ENCODE measurements at regions not wholly inside any gene's neighbourhood (a gene's known extent, or its start where the extent isn't known, plus 50 kb on each side); places are given as distances from the start of the nearest gene placed in this dataset.

DNA sequence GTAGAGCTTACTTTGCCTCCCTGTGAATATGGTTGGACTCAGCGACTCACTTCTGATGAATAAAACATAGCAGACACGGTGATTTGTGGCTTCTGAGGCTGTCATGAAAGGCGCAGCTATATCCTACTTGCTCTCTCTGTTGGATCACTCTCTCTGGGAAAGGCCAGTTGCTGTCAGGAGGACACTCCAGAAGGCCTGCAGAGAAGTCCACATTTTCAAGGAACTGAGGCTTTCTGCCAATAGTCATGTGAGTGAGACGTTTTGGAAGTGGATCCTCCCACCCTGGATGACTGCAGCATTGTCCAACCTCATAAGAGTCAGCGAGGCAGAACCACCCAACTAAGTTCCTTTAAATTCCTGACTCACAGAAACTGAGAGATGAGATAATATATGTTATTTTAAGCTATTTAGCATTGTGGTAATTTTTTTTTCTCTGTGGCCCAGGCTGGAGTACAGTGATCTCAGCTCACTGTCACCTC is 156.0 kb upstream of the MAST4 start (continued):
- TF ChIP-seq BACH1 (IDR thresholded peaks at IDR 0.05; ENCODE audit: low read length), result no peak

DNA sequence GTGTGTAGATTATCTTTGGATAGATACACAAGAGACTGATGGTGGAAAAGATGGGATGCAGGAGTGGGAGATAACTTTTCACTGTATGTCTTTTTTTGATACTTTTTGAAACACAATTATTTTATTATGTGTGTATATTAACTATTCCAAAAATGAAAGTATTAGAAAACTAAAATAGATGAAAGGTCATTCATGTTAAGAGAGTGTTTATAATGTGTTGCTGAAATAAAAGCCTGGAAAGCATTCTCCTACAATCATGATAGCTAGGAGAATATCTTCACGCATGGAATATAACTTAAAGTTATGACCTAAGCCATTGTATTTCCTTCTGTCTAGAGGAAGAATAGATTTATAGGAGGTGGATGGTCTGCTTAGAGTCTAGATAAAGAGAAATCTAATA is 154.8 kb upstream of the MAST4 start:
- Histone ChIP-seq H3K79me1 (ENCODE audit: low read depth, low read length) (no peaks in the 10 kb centered on the region), H2BK12ac (ENCODE audit: low read depth, low read length) (no peak overlapping the region), H3K4me2 (ENCODE audit: insufficient read depth in 1 of 2, low read depth in 2 of 2, low read length in 2 of 2) (no peak overlapping the region), H3K9me3 (ENCODE audit: insufficient read depth in 2 of 2, low read depth in 1 of 2, low read length in 1 of 2) (no peaks in the 10 kb centered on the region), H3K56ac (replicated peaks; ENCODE audit: insufficient read length, low read depth, low read length) (no peak overlapping the region), H3K23ac (ENCODE audit: insufficient read length) (no peak overlapping the region), H3K4me1 (replicated peaks in 1 of 4; ENCODE audit: control insufficient read depth in 3 of 4, insufficient read depth in 4 of 4, low read length in 3 of 4) (no peaks in the 10 kb centered on the region), H2BK5ac (ENCODE audit: low read depth, low read length) (no peak overlapping the region), H4K5ac (ENCODE audit: insufficient read length, low read depth, low read length) (no peak overlapping the region), H2BK15ac (ENCODE audit: low read length) (no peak overlapping the region), H3K27me3 (replicated peaks in 1 of 4; ENCODE audit: control insufficient read depth in 3 of 4, extremely low read depth in 1 of 4, insufficient read depth in 3 of 4, low read length in 3 of 4) (no peaks in the 10 kb centered on the region), H3K27ac (ENCODE audit: low read depth, low read length) (no peak overlapping the region), H3K4me3 (ENCODE audit: extremely low read depth in 1 of 4, insufficient read depth in 2 of 4, low read depth in 3 of 4, low read length in 4 of 4) (no peak overlapping the region), H3K23me2 (ENCODE audit: low read depth, low read length) (no peaks in the 10 kb centered on the region), H4K8ac (ENCODE audit: extremely low read depth, insufficient read depth, low read length) (no peak overlapping the region), H2AK5ac (ENCODE audit: low read depth, low read length) (no peak overlapping the region), H2BK20ac (ENCODE audit: low read length) (no peak overlapping the region), H3K79me2 (ENCODE audit: control insufficient read depth in 1 of 2, insufficient read depth in 2 of 2, low read length in 2 of 2) (no peaks in the 10 kb centered on the region), H3K14ac (ENCODE audit: insufficient read length) (no peak overlapping the region), H2AFZ (ENCODE audit: low read length) (no peak overlapping the region), H3K9ac (replicated peaks in 1 of 4; ENCODE audit: extremely low read depth in 1 of 4, low read depth in 3 of 4, low read length in 3 of 4) (no peak overlapping the region), H3K18ac (ENCODE audit: extremely low read depth, low read length) (no peak overlapping the region), H4K20me1 (replicated peaks in 1 of 2; ENCODE audit: control insufficient read depth in 1 of 2, insufficient read depth in 2 of 2, low read length in 2 of 2) (no peaks in the 10 kb centered on the region), H4K91ac (replicated peaks; ENCODE audit: insufficient read length, low read length) (no peak overlapping the region), H3K36me3 (ENCODE audit: control insufficient read depth in 2 of 4, insufficient read depth in 4 of 4, low read length in 3 of 4) (no peaks in the 10 kb centered on the region), H2BK120ac (replicated peaks; ENCODE audit: low read depth, low read length) (no peak overlapping the region), H3K4ac (replicated peaks; ENCODE audit: insufficient read length, low read depth, low read length) (no peak overlapping the region)
- no peak for FAIRE-seq
- WGBS, 2 experiments (ENCODE audit: extremely low coverage in 1 of 2, insufficient coverage in 1 of 2, insufficient read length in 1 of 2, insufficient replicate concordance in 2 of 2, low coverage in 1 of 2, low lambda C conversion rate in 2 of 2, missing lambda C conversion rate in 1 of 2), result 94% methylated on average over 1 of the region's 1 CpG; no CpG with 5 or more reads in 1 of the 2 experiments
- ChIA-PET POLR2A (ENCODE audit: partially characterized antibody) (no interaction called here), CTCF (ENCODE audit: partially characterized antibody) (no interaction called here)
- no peak for DNase-seq (ENCODE audit: low read depth in 1 of 2, low spot score in 2 of 2)
- no peak for TF ChIP-seq CEBPB (IDR thresholded peaks at IDR 0.05; ENCODE audit: low read depth, low read length)
- no peak for TF ChIP-seq BRCA1 (IDR thresholded peaks at IDR 0.05; ENCODE audit: low read depth, low read length)
- TF ChIP-seq, protein P1, sequence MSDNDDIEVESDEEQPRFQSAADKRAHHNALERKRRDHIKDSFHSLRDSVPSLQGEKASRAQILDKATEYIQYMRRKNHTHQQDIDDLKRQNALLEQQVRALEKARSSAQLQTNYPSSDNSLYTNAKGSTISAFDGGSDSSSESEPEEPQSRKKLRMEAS (IDR thresholded peaks at IDR 0.05), result no peak
- no peak for TF ChIP-seq NRF1 (IDR thresholded peaks at IDR 0.05; ENCODE audit: low read depth, low read length)
- TF ChIP-seq, protein P2, sequence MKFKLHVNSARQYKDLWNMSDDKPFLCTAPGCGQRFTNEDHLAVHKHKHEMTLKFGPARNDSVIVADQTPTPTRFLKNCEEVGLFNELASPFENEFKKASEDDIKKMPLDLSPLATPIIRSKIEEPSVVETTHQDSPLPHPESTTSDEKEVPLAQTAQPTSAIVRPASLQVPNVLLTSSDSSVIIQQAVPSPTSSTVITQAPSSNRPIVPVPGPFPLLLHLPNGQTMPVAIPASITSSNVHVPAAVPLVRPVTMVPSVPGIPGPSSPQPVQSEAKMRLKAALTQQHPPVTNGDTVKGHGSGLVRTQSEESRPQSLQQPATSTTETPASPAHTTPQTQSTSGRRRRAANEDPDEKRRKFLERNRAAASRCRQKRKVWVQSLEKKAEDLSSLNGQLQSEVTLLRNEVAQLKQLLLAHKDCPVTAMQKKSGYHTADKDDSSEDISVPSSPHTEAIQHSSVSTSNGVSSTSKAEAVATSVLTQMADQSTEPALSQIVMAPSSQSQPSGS (IDR thresholded peaks at IDR 0.05; ENCODE audit: low read length), result no peak
- no peak for TF ChIP-seq BCL11A (IDR thresholded peaks at IDR 0.05; ENCODE audit: low read depth in 2 of 2, low read length in 2 of 2)
- TF ChIP-seq KDM4A (IDR thresholded peaks at IDR 0.05; ENCODE audit: low read depth, low read length, severe bottlenecking), result no peak
- TF ChIP-seq ZNF274 (IDR thresholded peaks at IDR 0.05; ENCODE audit: borderline replicate concordance, extremely low read depth, low read length), result no peak
- TF ChIP-seq SIX5 (IDR thresholded peaks at IDR 0.05; ENCODE audit: low read depth, low read length), result no peak
- TF ChIP-seq, protein P3, sequence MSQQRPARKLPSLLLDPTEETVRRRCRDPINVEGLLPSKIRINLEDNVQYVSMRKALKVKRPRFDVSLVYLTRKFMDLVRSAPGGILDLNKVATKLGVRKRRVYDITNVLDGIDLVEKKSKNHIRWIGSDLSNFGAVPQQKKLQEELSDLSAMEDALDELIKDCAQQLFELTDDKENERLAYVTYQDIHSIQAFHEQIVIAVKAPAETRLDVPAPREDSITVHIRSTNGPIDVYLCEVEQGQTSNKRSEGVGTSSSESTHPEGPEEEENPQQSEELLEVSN (IDR thresholded peaks at IDR 0.05), result no peak
